NCI-H2196 (cell line): ENCODE measurements at regions not wholly inside any gene's neighbourhood (a gene's known extent, or its start where the extent isn't known, plus 50 kb on each side); places are given as distances from the start of the nearest gene placed in this dataset.
"Not testable (repeated sequence)": the region's sequence is repeated elsewhere in the genome, so short reads cannot be mapped to it uniquely, and the experiment has no call there.

Experiments used
- DNase-seq: peaks from one replicate; lab custom pipeline; 2025; ENCODE audit not compliant: unreplicated experiment; lab: John Stamatoyannopoulos, UW

DNA sequence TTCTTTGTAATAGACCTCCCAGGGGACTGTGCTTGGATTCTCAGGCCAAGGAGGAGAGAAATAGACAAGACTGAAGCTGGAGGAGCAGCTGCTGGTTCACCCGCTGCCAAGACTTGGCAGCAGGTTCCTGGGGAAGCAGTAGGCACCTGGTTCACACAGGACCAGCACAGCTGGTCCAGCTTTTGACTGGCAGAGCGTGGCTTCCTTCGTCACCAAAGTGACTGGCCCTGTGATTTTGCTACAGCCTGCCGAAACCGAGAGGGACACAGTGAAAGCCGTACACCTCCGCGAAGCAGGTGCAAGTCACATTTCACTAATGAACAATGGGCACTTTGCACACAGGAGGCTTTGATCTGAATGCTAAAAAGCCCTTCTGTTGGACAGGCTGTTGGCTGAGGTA lies 199.0 kb downstream of the RNF144B start:
- peak; percentile 24 for DNase-seq

- DNase-seq = peak; percentile 82
Observed at GRCh38 chr6:18595774-18596530, 208.8 kb downstream of the RNF144B start.

GRCh38 chr6:18596531-18596835 lies 209.3 kb downstream of the RNF144B start:
- DNase-seq = no peak

GRCh38 chr6:18598551-18599264 lies 211.6 kb downstream of the RNF144B start:
- no peak for DNase-seq

GRCh38 chr6:18600255-18600654 lies 213.1 kb downstream of the RNF144B start:
- no peak for DNase-seq

- DNase-seq = peak; percentile 35
Observed at GRCh38 chr6:18601516-18602020, 214.4 kb downstream of the RNF144B start.

GRCh38 chr6:18602931-18603330 lies 215.8 kb downstream of the RNF144B start:
- no peak for DNase-seq

DNA sequence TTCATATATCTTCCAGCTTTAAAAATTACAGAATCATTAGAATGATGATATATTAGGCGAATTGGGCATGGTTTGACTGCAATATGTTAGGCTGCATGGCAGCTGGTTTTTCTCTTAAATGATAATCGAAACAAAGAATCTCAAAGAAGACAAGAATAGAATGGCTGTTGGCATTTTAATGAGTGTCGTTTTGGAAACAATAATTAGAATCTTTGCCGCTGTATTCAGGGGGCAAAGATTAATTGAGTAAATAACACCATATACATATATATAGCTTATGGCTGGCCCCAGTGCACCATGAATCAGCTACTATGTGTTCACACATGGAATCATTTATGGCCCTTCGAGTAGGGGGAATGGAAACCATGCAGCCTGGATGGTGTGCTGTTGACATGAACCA lies 216.2 kb downstream of the RNF144B start:
- no peak for DNase-seq

- DNase-seq = no peak
Observed at GRCh38 chr6:18605841-18606240, 218.7 kb downstream of the RNF144B start.

- no peak for DNase-seq
Observed at GRCh38 chr6:18609715-18610114, 222.6 kb downstream of the RNF144B start.

DNA sequence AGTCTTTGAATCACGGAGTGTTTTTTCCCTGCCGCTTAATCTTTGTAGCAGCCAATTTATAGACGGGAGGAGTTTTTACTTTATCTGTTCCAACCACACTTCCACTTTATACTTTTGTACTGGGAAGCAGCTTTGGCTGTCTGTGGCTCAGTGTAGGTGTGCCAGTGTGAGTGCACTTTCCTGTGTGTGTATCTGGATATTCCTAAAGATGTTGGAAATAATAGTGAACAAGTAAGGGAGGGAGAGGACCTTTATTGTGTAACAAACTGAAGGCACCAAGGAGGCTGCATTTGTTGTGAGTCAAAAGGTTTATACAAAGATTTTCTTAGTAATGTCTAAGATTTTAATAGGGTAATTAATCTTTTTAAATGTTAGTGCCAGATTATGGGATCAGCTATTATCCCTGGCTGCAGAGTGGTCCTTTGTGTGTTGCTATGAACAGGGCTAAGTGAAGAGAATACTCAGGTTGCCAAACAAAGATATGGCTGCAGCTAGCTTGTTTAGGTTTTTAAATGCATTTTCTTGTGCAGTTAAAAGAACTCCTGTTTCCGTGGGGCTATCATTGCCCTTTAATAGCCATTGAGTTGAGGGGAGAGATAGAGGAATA lies 226.3 kb downstream of the RNF144B start:
- DNase-seq = no peak

DNA sequence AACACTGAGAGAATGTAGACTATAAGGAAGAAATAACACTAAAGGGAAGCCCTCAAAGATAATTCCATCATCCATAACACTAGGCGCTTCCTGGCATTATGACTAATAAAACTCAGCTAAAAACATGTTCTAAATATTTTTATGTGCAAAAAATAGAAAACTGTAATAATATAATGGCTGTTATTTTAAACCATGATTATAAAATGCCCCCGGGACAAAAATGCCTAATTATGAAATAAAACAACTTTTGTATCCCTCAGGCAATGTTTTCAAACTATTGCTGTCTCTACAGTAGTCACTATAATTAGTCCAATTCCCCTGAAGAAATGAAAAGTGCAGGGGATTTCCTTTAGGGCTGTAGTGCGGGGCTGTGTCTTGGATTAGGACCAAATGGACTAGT lies 242.4 kb downstream of the RNF144B start:
- DNase-seq = no peak

GRCh38 chr6:18632670-18633410 lies 245.7 kb downstream of the RNF144B start:
- DNase-seq = no peak

- DNase-seq = no peak
Observed at GRCh38 chr6:18634912-18635311, 247.8 kb downstream of the RNF144B start.

GRCh38 chr6:18640134-18640533 lies 253.0 kb downstream of the RNF144B start:
- no peak for DNase-seq

DNA sequence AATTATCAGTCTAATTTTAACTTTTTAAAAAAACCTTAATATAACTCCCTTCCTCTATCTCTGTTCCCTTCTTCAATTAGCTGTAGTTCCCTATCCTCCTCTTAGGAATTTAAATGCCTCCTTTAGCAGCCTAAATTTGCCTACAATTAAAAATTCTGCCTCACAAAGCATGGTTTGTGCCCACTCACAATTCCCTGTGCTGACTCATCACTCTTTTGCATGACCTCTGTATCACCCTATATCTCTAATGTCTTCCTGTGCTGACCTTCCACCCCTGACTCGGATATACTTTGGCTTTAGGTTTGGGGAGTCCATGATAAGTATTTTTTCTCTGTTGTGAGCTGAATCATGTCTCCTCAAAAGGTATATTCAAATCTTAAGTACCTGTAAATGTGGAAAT lies 253.6 kb downstream of the RNF144B start:
- DNase-seq = no peak

DNA sequence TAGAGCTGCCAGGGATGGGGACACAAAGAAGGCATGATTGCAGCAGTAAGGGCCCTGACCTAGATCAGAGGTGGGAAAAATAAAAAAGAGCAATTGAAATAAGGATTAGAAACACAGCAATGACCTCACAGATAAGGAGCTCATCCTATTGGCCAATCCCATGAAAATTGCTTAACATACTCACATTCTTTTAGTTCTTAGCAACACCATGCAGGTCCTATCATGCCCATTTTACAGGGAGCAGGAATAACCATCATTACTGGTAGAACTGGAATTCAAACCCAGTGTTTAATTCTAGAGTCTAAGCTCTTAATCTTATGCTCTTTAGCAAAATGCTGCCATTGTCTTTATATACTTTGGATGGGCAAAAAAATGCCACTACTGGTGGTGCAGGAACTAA lies 267.7 kb downstream of the RNF144B start:
- DNase-seq = no peak

GRCh38 chr6:18656506-18656905 lies 269.4 kb downstream of the RNF144B start:
- DNase-seq = no peak

GRCh38 chr6:18659994-18660393 lies 272.8 kb downstream of the RNF144B start:
- not testable (repeated sequence) for DNase-seq

- DNase-seq = peak; percentile 57
Observed at GRCh38 chr6:18663011-18663410, 275.9 kb downstream of the RNF144B start.

- DNase-seq = no peak
Observed at GRCh38 chr6:18664401-18664800, 277.3 kb downstream of the RNF144B start.
